HG02642 (cell line): ENCODE measurements at regions not wholly inside any gene's neighbourhood (a gene's known extent, or its start where the extent isn't known, plus 50 kb on each side); places are given as distances from the start of the nearest gene placed in this dataset.
"Not testable (repeated sequence)": the region's sequence is repeated elsewhere in the genome, so short reads cannot be mapped to it uniquely, and the experiment has no call there.

Experiments used
- ATAC-seq: cut with Tn5 transposase; IDR thresholded peaks from one replicate; pipeline ENCODE4 v1.9.1; 2021; ENCODE audit warnings: mild to moderate bottlenecking; ENCODE audit not compliant: unreplicated experiment, poor library complexity

DNA sequence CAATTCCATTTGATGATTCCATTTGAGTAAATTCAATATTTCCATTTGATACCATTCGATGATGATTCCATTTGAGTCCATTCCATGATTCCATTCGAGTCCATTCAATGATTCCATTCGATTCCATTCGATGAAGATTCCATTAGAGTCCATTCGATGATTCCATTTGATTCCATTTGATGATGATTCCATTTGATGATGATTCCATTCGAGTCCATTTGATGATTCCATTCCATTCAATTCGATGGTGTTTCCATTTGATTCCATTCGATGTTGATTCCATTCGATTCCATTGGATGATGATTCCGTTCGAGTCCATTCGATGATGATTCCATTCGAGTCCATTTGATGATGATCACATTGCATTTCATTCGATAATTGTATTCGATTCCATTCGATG lies 1095.2 kb downstream of the RPIA start:
- not testable (repeated sequence) for ATAC-seq

DNA sequence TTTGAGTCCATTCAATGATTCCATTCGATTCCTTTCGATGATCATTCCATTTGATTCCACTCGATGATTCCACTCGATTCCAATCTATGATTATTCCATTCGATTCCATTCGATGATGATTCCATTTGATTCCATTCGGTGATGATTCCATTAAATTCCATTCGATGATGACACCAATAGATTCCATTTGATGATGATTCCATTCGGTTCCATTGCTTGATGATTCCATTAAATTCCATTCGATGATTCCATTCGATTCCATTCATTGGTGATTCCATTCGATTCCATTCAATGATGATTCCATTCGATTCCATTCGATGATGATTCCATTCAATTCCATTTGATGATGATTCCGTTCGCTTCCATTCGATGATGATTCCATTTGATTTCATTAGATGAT lies 1104.1 kb downstream of the RPIA start:
- not testable (repeated sequence) for ATAC-seq

DNA sequence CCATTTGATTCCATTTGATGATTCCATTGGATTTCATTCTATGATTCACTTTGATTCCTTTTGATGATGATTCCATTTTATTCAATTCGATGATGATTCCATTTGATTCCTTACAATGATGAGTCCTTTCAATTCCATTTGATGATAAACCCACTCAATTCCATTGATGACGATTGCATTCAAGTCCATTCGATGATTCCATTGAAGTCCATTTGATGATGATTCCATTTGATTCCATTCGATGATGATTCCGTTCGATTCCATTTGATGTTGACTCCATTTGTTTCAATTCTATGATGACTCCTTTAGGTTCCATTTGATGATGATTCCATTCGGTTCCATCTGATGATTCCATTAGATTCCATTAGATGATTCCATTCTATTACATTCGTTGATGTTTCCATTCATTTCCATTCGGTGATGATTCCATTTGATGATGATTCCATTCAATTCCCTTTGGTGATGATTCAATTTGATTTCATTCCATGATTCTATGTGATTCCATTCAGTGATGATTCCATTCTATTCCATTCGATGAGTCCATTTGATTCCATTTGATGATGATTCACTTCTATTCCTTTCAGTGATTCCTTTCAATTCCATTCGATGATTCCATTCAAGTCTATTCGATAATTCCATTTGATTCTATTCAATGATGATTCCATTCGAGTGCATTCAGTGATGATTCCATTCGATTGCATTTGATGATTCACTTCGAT lies 1106.0 kb downstream of the RPIA start:
- ATAC-seq = no peak

DNA sequence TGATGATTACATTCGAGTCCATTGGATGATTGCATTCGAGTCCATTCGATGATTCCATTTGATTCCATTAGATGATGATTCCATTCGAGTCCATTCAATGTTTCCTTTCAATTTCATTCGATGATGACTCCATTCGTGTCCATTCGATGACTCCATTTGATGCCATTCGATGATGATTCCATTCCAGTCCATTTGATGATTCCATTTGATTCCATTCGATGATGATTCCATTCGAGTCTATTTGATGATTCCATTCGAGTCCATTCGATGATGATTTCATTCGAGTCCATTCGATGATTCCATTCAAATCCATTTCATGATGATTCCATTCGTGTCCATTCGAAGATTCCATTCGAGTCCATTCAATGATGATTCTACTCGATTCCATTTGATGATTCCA lies 1109.7 kb downstream of the RPIA start:
- ATAC-seq = not testable (repeated sequence)

DNA sequence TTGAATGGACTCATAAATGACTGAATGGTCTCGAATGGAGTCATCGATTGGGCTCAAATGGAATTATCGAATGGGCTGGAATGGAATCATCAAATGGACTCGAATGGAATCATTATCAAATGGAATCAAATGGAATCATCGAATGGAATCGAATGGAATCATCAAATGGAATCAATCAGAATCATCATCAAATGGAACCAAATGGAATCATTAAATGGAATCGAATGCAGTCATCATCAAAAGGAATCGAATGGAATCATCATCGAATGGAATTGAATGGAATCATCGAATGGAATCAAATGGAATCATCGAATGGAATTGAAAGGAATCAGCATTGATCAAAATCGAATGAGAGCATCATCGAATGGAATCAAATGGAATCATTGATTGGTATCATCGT lies 1114.9 kb downstream of the RPIA start:
- ATAC-seq = not testable (repeated sequence)

DNA sequence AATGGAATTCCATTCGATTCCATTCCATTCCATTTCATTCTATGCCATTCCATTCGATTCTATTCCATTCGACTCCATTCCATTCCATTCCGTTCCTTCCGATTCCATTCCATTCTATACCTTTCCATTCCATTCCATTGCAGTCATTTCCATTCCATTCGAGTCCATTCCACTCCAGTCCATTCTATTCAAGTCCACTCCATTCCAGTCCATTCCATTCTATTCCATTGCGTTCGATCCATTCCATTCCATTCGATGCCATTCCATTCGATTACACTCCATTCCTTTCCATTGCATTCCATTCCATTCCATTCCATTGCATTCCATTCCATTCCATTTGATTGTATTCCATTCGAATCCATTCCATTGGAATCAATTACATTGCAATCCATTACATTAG lies 1119.8 kb downstream of the RPIA start:
- no peak for ATAC-seq

DNA sequence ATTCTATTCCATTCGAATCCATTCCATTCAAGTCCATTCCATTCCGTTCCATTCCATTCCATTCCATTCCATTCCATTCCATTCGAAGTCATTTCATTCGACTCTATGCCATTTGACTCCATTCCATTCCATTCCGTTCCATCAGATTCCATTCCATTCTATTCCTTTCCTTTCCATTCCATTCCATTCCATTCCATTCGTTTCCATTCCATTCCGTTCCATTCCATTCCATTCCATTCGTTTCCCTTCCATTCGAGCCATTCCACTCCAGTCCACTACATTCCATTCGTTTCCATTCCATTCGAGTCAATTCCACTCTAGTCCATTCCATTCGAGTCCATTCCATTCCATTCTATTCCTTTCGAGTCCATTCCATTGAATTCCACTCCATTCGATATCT lies 1120.4 kb downstream of the RPIA start:
- ATAC-seq = not testable (repeated sequence)

DNA sequence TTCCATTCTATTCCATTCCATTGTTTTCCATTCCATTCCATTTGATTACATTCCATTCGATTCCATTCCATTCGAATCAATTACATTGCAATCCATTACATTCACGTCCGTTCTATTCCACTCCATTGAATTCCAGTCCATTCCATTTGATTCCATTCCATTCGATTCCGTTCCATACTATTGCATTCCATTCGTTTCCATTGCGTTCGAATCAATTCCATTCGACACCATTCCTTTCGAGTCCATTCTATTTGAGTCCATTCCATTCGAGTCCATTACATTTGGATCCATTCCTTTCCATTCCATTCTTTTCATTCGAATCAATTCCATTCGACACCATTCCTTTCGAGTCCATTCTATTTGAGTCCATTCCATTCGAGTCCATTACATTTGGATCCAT lies 1122.9 kb downstream of the RPIA start:
- not testable (repeated sequence) for ATAC-seq

DNA sequence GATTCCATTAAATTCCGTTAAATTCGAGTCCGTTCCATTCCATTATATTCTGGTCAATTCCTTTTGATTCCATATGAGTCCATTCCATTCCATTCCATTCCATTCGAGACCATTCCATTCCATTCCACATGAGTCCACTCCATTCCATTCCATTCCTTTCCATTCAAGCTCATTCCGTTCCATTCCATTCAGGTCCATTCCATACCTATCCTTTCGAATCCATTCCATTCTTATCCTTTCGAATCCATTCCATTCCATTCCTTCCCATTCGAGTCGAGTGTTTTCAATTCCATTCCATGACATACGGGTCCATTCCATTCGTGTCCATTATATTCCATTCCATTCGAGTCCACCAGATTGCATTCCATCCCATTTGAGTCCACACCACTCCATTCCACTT lies 1127.4 kb downstream of the RPIA start:
- no peak for ATAC-seq

DNA sequence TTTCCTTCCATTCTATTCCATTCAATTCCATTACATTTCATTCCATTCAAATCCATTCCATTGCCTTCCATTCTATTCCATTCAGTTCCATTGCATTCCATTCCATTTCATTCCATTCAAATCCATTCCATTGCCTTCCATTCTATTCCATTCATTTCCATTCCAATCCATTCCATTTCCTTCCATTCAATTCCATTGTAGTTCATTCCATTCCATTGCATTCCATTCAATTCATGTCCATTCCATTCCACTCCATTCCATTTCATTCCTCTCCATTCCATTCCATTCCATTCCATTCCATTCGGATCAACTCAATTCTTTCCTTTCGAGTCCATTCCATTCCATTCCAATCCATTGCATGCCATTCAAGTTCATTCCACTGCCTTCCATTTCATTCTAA lies 1128.3 kb downstream of the RPIA start:
- no peak for ATAC-seq

DNA sequence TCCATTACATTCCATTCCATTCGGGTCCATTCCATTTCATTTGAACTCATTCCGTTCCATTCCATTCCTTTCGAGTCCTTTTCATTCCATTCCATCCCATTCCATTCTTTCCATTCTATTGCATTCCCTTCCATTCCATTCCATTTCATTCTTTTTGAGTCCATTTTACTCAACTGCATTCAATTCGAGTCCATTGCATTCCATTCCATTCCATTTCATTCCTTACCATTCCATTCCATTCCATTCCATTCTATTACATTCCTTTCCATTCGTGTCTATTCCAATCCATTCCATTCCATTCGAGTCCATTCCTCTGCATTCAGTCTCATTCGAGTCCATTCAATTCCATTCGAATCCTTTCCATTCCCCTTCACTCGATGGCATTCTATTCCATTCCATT lies 1128.8 kb downstream of the RPIA start:
- ATAC-seq = no peak

DNA sequence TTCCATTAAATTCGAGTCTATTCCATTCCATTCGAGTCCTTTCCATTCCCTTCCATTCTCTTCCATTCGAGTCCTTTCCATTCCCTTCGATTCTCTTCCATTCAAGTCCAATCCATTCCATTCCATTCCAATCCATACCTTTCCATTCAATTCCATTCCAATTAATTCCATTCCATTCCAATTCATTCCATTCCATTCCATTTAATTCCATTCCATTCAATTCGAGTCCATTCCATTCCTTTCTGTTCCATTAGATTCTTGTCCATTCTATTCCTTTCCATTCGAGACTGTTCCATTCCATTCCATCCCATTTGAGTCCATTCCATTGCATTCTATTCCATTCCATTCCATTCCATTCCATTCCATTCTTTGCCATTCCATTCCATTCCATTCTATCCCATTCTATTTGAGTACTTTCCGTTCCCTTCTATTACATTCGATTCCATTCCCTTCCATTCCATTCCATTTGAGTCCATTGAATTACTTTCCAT lies 1130.0 kb downstream of the RPIA start:
- no peak for ATAC-seq

DNA sequence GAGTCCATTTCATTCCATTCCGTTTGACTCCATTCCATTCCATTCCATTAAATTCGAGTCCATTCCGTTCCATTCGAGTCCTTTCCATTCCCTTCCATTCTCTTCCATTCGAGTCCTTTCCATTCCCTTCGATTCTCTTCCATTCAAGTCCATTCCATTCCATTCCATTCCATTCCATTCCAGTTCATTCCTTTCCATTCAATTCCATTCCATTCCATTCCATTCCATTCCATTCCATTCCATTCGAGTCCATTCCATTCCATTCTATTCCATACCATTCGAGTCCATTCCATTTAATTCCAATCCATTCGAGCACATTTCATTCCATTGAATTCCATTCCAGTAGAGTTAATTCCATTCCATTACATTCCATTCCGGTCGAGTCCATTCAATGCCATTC lies 1130.9 kb downstream of the RPIA start:
- not testable (repeated sequence) for ATAC-seq

DNA sequence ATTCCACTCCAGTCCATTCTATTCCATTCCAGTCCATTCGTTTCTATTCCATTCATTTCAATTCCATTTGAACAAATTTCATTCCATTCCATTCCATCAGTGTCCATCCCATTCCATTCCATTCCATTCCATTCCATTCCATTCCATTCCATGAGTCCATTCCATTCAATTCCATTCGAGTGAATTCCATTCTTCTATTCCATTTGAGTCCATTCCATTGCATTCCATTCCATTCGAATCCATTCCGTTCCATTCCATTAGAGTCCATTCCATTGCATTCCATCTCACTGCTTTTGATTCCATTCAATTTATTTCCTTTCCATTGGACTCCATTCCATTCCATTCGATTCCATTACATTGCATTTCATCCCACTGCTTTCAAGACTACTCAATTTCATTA lies 1132.1 kb downstream of the RPIA start:
- no peak for ATAC-seq

DNA sequence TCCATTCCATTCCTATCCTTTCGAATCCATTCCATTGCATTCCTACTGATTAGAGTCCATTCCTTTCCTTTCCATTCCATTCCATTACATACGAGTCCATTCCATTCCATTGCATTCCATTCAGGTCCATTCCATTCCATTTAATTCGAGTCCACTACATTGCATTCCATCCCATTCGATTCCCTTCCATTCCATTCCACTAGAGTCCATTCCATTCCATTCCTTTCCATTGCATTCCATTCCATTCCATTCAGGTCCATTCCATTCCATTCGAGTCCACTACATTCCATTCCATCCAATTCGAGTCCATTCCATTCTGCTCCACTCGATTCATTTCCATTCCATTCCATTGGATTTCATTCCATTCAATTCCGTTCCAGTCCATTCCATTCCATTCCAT lies 1133.6 kb downstream of the RPIA start:
- no peak for ATAC-seq

DNA sequence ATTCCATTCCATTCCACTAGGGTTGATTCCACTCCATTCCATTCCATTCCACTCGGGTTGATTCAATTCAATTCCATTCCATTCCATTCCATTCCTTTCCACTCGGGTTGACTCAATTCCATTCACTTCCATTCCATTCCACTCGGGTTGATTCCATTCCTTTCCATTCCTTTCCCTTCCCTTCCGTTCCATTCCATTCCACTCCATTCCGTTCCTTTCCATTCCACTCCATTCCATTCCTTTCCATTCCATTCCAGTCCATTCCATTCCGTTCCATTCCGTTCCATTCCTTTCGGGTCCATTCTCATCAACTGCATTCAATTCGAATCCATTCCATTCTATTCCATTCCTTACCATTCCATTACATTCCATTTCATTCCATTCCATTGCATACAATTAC lies 1135.3 kb downstream of the RPIA start:
- ATAC-seq = not testable (repeated sequence)

DNA sequence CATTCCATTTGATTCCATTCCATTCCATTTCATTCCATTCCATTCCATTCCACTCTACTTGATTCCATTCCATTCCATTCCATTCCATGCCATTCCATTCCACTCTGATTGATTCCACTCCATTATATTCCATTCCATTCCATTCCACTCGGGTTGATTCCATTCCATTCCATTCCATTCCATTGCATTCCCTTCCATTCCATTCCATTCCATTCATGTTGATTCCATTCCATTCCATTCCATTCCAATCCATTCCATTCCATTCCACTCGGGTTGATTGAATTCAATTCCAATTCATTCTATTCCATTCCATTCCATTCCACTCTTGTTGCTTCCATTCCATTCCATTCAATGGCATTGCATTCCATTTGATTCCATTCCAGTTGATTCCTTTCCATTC lies 1136.4 kb downstream of the RPIA start:
- ATAC-seq = not testable (repeated sequence)

DNA sequence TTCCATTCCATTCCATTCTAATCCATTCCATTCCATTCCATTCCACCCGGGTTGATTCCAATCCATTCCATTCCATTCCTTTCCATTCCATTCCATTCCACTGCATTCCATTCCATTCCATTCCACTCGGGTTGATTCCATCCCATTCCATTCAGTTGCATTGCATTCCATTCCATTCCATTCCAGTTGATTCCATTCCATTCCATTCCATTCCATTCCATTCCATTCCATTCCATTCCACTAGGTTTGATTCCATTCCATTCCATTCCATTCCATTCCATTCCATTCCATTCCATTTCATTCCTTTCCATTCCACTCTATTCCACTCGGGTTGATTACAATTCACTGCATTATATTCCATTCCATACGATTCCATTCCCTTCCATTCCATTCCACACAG lies 1136.9 kb downstream of the RPIA start:
- ATAC-seq = not testable (repeated sequence)

DNA sequence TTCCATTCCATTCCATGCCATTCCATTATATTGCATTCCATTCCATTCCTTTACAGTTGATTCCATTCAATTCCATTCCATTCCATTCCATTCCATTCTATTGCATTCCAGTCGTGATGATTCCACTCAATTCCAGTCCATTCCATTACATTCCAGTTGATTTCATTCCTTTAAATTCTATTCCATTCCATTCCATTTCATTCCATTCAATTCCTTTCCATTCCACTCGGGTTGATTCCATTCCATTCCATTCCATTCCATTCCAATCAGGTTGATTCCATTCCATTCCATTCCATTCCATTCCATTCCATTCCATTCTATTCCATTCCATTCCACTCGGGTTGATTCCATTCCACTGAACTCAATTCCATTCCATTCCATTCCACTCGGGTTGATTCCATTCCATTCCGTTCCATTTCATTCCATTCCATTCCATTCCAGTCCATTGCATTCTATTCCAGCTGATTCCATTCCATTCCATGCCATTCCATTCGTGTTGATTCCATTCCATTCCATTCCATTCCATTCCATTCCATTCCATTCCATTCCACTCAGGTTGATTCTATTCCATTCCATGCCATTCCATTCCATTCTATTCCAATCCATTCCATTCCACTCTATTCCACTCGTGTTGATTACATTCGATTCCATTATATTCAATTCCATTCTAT lies 1137.6 kb downstream of the RPIA start:
- peak; percentile 38 for ATAC-seq

DNA sequence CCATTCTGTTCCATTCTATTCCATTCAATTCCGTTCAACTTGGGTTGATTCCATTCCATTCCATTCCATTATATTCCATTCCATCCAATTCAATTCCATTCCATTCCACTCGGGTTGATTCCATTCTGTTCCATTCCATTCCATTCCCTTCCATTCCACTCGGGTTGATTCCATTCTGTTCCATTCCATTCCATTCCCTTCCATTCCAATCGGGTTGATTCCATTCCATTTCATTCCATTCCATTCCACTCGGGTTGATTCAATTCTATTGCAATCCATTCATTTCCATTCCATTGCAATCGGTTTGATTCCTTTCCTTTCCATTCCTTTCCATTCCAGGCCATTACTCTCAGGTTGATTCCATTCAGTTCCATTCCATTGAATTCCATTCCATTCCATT lies 1138.4 kb downstream of the RPIA start:
- ATAC-seq = no peak

DNA sequence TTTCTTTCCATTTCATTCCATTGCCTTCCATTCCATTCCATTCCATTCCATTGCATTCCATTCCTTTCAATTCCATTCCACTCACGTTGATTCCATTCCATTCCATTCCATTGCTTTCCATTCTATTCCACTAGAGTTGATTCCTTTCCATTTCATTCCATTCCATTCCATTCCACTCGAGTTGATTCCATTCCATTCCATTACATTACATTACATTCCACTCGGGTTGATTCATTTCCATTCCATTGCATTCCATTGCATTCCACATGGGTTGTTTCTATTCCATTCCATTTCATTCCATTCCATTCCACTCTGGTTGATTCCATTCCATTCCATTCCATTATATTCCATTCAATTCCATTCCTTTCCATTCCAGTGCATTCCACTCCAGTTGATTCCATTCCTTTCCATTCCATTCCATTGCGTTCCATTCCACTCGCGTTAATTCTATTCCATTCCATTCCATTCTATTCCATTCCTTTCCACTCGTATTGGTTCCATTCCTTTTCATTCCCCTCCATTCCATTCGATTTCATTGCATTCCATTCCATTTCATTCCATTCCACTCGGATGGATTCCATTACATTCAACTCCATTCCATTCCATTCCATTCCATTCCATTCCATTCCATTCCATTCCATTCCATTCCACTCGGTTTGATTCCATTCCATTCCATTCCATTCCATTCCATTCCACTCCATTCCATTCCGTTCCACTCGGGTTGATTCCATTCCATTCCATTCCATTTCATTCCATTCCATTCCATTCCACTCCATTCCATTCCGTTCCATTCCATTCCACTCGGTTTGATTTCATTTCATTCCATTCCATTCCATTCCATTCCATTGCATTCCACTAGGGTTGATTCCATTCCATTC lies 1139.1 kb downstream of the RPIA start:
- ATAC-seq = peak; percentile 47
